ENCODE measurements at regions not wholly inside any gene's neighbourhood (a gene's known extent, or its start where the extent isn't known, plus 50 kb on each side); places are given as distances from the start of the nearest gene placed in this dataset.

- H3K9ac ChIP-seq = no peak overlapping the region
- no peaks in the 10 kb centered on the region for H3K9me2 ChIP-seq (ENCODE audit: insufficient read depth)
- H3K4me1 ChIP-seq (ENCODE audit: insufficient read depth) = no peaks in the 10 kb centered on the region
- DNase-seq = no peak
- no peak overlapping the region for H3K4me2 ChIP-seq (ENCODE audit: unreplicated experiment)
- H3K9me3 ChIP-seq (ENCODE audit: low read depth) = no peaks in the 10 kb centered on the region
- H3F3A ChIP-seq (ENCODE audit: insufficient read depth) = no peaks in the 10 kb centered on the region
- 77 to 89% methylated on average over 9 of the region's 9 CpGs for WGBS, 2 experiments (ENCODE audit: low coverage in 1 of 2, low lambda C conversion rate in 2 of 2, missing lambda C conversion rate in 2 of 2)
- no peak overlapping the region for H2AFZ ChIP-seq
- no peaks in the 10 kb centered on the region for H3K27me3 ChIP-seq (replicated peaks; ENCODE audit: insufficient read depth)
- H3K36me3 ChIP-seq (ENCODE audit: low read depth) = no peaks in the 10 kb centered on the region
- H3K79me2 ChIP-seq (ENCODE audit: insufficient read depth) = no peaks in the 10 kb centered on the region
- no peaks in the 10 kb centered on the region for H4K20me1 ChIP-seq (ENCODE audit: insufficient read depth)
- no peak for TF ChIP-seq EZH2 (IDR thresholded peaks at IDR 0.05; ENCODE audit: insufficient read depth, poor library complexity, severe bottlenecking)
- TF ChIP-seq EZH2phosphoT487 (IDR thresholded peaks at IDR 0.05; ENCODE audit: insufficient read depth, low read depth) = no peak
- H3K27ac ChIP-seq = no peak overlapping the region
- in situ Hi-C loops (cut with MboI) = no loop called here
- no peak overlapping the region for H3K4me3 ChIP-seq
These were observed 163.8 kb upstream of the KLF6 start for GRCh38 chr10:3948843-3949242.

GRCh38 chr10:3946234-3947229, 161.5 kb upstream of the KLF6 start:
- H3K4me2 ChIP-seq (ENCODE audit: unreplicated experiment) = no peak overlapping the region
- no peak overlapping the region for H3K27ac ChIP-seq
- no peaks in the 10 kb centered on the region for H3K79me2 ChIP-seq (ENCODE audit: insufficient read depth)
- no peak for TF ChIP-seq EZH2phosphoT487 (IDR thresholded peaks at IDR 0.05; ENCODE audit: insufficient read depth, low read depth)
- TF ChIP-seq EZH2 (IDR thresholded peaks at IDR 0.05; ENCODE audit: insufficient read depth, poor library complexity, severe bottlenecking) = no peak
- H3F3A ChIP-seq (ENCODE audit: insufficient read depth) = no peaks in the 10 kb centered on the region
- peaks cover 13% of the 10 kb centered on the region for H3K4me1 ChIP-seq (ENCODE audit: insufficient read depth)
- no peaks in the 10 kb centered on the region for H3K27me3 ChIP-seq (replicated peaks; ENCODE audit: insufficient read depth)
- no peaks in the 10 kb centered on the region for H3K9me3 ChIP-seq (ENCODE audit: low read depth)
- no peaks in the 10 kb centered on the region for H3K36me3 ChIP-seq (ENCODE audit: low read depth)
- WGBS, 2 experiments (ENCODE audit: low coverage in 1 of 2, low lambda C conversion rate in 2 of 2, missing lambda C conversion rate in 2 of 2) = 92 to 96% methylated on average over 9 of the region's 9 CpGs
- in situ Hi-C loops (cut with MboI) = no loop called here
- peak overlapping the region; percentile 30; the same call in 1 of the 2 replicates for H2AFZ ChIP-seq
- DNase-seq = no peak
- no peak overlapping the region for H3K4me3 ChIP-seq
- no peak overlapping the region for H3K9ac ChIP-seq
- no peaks in the 10 kb centered on the region for H3K9me2 ChIP-seq (ENCODE audit: insufficient read depth)
- H4K20me1 ChIP-seq (ENCODE audit: insufficient read depth) = no peaks in the 10 kb centered on the region

- Histone ChIP-seq H3K9me2 (ENCODE audit: insufficient read depth) (no peaks in the 10 kb centered on the region), H3K4me2 (ENCODE audit: unreplicated experiment) (no peak overlapping the region), H3K27ac (no peak overlapping the region), H3K9me3 (ENCODE audit: low read depth) (no peaks in the 10 kb centered on the region), H3K79me2 (ENCODE audit: insufficient read depth) (no peaks in the 10 kb centered on the region), H3K4me1 (ENCODE audit: insufficient read depth) (peaks cover 13% of the 10 kb centered on the region), H4K20me1 (ENCODE audit: insufficient read depth) (no peaks in the 10 kb centered on the region), H3F3A (ENCODE audit: insufficient read depth) (no peaks in the 10 kb centered on the region), H3K27me3 (replicated peaks; ENCODE audit: insufficient read depth) (no peaks in the 10 kb centered on the region), H3K9ac (no peak overlapping the region), H3K4me3 (no peak overlapping the region), H2AFZ (no peak overlapping the region), H3K36me3 (ENCODE audit: low read depth) (no peaks in the 10 kb centered on the region)
- 96 to 99% methylated on average over 5 of the region's 5 CpGs for WGBS, 2 experiments (ENCODE audit: low coverage in 1 of 2, low lambda C conversion rate in 2 of 2, missing lambda C conversion rate in 2 of 2)
- in situ Hi-C loops (cut with MboI) = no loop called here
- DNase-seq = no peak
- TF ChIP-seq EZH2phosphoT487 (IDR thresholded peaks at IDR 0.05; ENCODE audit: insufficient read depth, low read depth) = no peak
- no peak for TF ChIP-seq EZH2 (IDR thresholded peaks at IDR 0.05; ENCODE audit: insufficient read depth, poor library complexity, severe bottlenecking)
These were observed 160.0 kb upstream of the KLF6 start for GRCh38 chr10:3945026-3945425.

GRCh38 chr10:3944591-3944990, 159.6 kb upstream of the KLF6 start:
- no peaks in the 10 kb centered on the region for H4K20me1 ChIP-seq (ENCODE audit: insufficient read depth)
- no peak overlapping the region for H2AFZ ChIP-seq
- TF ChIP-seq EZH2 (IDR thresholded peaks at IDR 0.05; ENCODE audit: insufficient read depth, poor library complexity, severe bottlenecking) = no peak
- TF ChIP-seq EZH2phosphoT487 (IDR thresholded peaks at IDR 0.05; ENCODE audit: insufficient read depth, low read depth) = no peak
- no peak for DNase-seq
- H3F3A ChIP-seq (ENCODE audit: insufficient read depth) = no peaks in the 10 kb centered on the region
- H3K9me2 ChIP-seq (ENCODE audit: insufficient read depth) = no peaks in the 10 kb centered on the region
- peaks cover 13% of the 10 kb centered on the region for H3K4me1 ChIP-seq (ENCODE audit: insufficient read depth)
- no peak overlapping the region for H3K4me3 ChIP-seq
- no peak overlapping the region for H3K27ac ChIP-seq
- H3K9ac ChIP-seq = no peak overlapping the region
- in situ Hi-C loops (cut with MboI) = no loop called here
- H3K4me2 ChIP-seq (ENCODE audit: unreplicated experiment) = no peak overlapping the region
- 90 to 98% methylated on average over 2 of the region's 2 CpGs for WGBS, 2 experiments (ENCODE audit: low coverage in 1 of 2, low lambda C conversion rate in 2 of 2, missing lambda C conversion rate in 2 of 2)
- no peaks in the 10 kb centered on the region for H3K79me2 ChIP-seq (ENCODE audit: insufficient read depth)
- no peaks in the 10 kb centered on the region for H3K27me3 ChIP-seq (replicated peaks; ENCODE audit: insufficient read depth)
- no peaks in the 10 kb centered on the region for H3K36me3 ChIP-seq (ENCODE audit: low read depth)
- no peaks in the 10 kb centered on the region for H3K9me3 ChIP-seq (ENCODE audit: low read depth)
